PC-9 (cell line): ENCODE measurements at regions not wholly inside any gene's neighbourhood (a gene's known extent, or its start where the extent isn't known, plus 50 kb on each side); places are given as distances from the start of the nearest gene placed in this dataset.

Experiments
- EZH2 ChIP-seq: fragments of 200-600 bp; sonication (generic); IDR thresholded peaks from 2 replicates; pipeline ENCODE4 v1.8.0; 2017; ENCODE audit warnings: antibody characterized with exemption, low read depth
- TF ChIP-seq, protein P1 (sequence below): fragments of 200-600 bp; sonication (generic); conservative IDR thresholded peaks from 2 replicates; pipeline ENCODE4 v1.6.1; 2017; ENCODE audit warnings: mixed run types, antibody characterized with exemption, mild to moderate bottlenecking, moderate library complexity

DNA sequence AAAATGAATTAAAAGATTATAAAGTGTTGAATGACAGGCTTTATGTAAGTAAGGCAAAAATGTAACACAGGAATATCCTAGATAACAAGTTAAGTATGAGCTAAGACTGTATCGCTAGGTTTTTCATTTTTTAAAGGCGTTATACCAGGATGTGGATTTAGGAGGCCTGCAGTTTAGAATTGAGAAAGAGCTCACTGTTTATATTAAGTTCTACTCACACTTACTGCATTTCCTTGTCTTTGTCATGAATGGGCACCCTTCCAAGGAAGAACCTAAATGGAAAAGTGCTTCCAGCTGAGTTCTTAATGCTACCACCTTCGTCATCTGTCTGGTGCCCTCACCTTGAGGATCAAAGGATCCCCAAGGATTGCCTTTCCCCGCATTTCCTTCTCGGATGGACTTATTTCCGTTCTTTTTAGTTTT, 148.7 kb downstream of the SOX4 start:
- TF ChIP-seq, protein P1, sequence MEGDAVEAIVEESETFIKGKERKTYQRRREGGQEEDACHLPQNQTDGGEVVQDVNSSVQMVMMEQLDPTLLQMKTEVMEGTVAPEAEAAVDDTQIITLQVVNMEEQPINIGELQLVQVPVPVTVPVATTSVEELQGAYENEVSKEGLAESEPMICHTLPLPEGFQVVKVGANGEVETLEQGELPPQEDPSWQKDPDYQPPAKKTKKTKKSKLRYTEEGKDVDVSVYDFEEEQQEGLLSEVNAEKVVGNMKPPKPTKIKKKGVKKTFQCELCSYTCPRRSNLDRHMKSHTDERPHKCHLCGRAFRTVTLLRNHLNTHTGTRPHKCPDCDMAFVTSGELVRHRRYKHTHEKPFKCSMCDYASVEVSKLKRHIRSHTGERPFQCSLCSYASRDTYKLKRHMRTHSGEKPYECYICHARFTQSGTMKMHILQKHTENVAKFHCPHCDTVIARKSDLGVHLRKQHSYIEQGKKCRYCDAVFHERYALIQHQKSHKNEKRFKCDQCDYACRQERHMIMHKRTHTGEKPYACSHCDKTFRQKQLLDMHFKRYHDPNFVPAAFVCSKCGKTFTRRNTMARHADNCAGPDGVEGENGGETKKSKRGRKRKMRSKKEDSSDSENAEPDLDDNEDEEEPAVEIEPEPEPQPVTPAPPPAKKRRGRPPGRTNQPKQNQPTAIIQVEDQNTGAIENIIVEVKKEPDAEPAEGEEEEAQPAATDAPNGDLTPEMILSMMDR, result no peak
- TF ChIP-seq EZH2, result no peak
